ENCODE measurements at regions not wholly inside any gene's neighbourhood (a gene's known extent, or its start where the extent isn't known, plus 50 kb on each side); places are given as distances from the start of the nearest gene placed in this dataset.

- 84 to 85% methylated on average over 10 of the region's 10 CpGs for whole genome bisulfite sequencing, 2 experiments
- Histone ChIP-seq H3K27ac (ENCODE audit: insufficient read depth, low read depth, low read length, poor library complexity, severe bottlenecking) (no peak overlapping the region), H3K9me3 (ENCODE audit: control insufficient read depth, low read length) (no peaks in the 10 kb centered on the region), H3K36me3 (ENCODE audit: control insufficient read depth, insufficient read depth, low read length) (no peaks in the 10 kb centered on the region), H3K4me1 (ENCODE audit: control insufficient read depth, insufficient read depth, low read length) (peaks cover 14% of the 10 kb centered on the region), H3K4me3 (ENCODE audit: insufficient read depth, low read depth, low read length) (no peak overlapping the region), H3K27me3 (ENCODE audit: control insufficient read depth, insufficient read depth, low read length, poor library complexity, severe bottlenecking) (no peaks in the 10 kb centered on the region)
These were observed 142.9 kb upstream of the PFKP start for GRCh38 chr10:2924431-2924830.

GRCh38 chr10:2921956-2922680 is 145.2 kb upstream of the PFKP start:
- no peaks in the 10 kb centered on the region for H3K36me3 ChIP-seq (ENCODE audit: control insufficient read depth, insufficient read depth, low read length)
- no peaks in the 10 kb centered on the region for H3K9me3 ChIP-seq (ENCODE audit: control insufficient read depth, low read length)
- no peaks in the 10 kb centered on the region for H3K27me3 ChIP-seq (ENCODE audit: control insufficient read depth, insufficient read depth, low read length, poor library complexity, severe bottlenecking)
- 90 to 92% methylated on average over 26 of the region's 26 CpGs for WGBS, 2 experiments
- H3K27ac ChIP-seq (ENCODE audit: insufficient read depth, low read depth, low read length, poor library complexity, severe bottlenecking), result no peak overlapping the region
- peaks cover 10% of the 10 kb centered on the region for H3K4me1 ChIP-seq (ENCODE audit: control insufficient read depth, insufficient read depth, low read length)
- no peak overlapping the region for H3K4me3 ChIP-seq (ENCODE audit: insufficient read depth, low read depth, low read length)

- Histone ChIP-seq H3K4me1 (ENCODE audit: control insufficient read depth, insufficient read depth, low read length) (peaks cover 10% of the 10 kb centered on the region), H3K27me3 (ENCODE audit: control insufficient read depth, insufficient read depth, low read length, poor library complexity, severe bottlenecking) (no peaks in the 10 kb centered on the region), H3K9me3 (ENCODE audit: control insufficient read depth, low read length) (no peaks in the 10 kb centered on the region), H3K36me3 (ENCODE audit: control insufficient read depth, insufficient read depth, low read length) (no peaks in the 10 kb centered on the region), H3K27ac (ENCODE audit: insufficient read depth, low read depth, low read length, poor library complexity, severe bottlenecking) (no peak overlapping the region), H3K4me3 (ENCODE audit: insufficient read depth, low read depth, low read length) (no peak overlapping the region)
- WGBS, 2 experiments, result 88% methylated on average over 6 of the region's 6 CpGs
These were observed 146.7 kb upstream of the PFKP start for GRCh38 chr10:2920637-2921036.

DNA sequence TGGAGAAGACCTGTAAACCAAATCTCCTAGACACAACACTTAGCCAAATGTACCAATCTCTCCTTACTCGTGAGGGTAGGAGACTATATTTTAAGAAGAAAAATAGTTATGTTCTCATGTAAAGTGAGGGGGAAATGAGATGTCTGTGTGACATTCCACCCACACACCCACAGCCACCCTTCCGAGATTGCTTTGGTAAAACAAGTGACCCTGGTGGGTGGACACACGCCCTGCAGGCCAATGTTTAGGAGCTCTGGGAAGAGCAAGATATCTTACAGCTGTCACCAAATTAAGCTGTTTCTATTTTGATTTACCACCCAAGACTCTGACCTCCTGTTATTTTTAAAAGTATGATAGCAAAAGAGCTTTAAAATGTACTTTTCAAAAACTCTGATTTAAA is 147.2 kb upstream of the PFKP start:
- 85 to 92% methylated on average over 2 of the region's 3 CpGs for WGBS, 2 experiments
- no peak overlapping the region for H3K27ac ChIP-seq (ENCODE audit: insufficient read depth, low read depth, low read length, poor library complexity, severe bottlenecking)
- peaks cover 10% of the 10 kb centered on the region for H3K4me1 ChIP-seq (ENCODE audit: control insufficient read depth, insufficient read depth, low read length)
- no peaks in the 10 kb centered on the region for H3K36me3 ChIP-seq (ENCODE audit: control insufficient read depth, insufficient read depth, low read length)
- H3K27me3 ChIP-seq (ENCODE audit: control insufficient read depth, insufficient read depth, low read length, poor library complexity, severe bottlenecking), result no peaks in the 10 kb centered on the region
- H3K4me3 ChIP-seq (ENCODE audit: insufficient read depth, low read depth, low read length), result no peak overlapping the region
- H3K9me3 ChIP-seq (ENCODE audit: control insufficient read depth, low read length), result no peaks in the 10 kb centered on the region

DNA sequence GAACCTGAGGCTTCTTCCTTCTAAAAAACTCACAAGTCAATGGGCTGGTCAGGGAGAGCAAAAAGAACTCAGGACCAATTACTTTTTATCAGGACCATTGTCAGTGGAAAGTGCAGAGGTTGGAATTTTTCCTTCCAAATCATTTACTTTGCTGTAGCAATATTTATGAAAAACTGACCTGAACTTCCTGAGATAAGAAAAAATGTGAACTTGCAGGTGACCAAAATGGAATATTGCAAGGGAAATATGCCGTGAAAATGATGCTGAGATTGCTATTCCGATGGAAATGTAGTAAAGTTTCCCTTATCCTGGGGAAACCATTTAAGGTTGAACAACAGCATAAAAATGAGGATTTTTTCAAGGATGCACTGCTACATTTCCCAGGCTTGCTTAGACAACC is 148.3 kb upstream of the PFKP start:
- Histone ChIP-seq H3K27me3 (ENCODE audit: control insufficient read depth, insufficient read depth, low read length, poor library complexity, severe bottlenecking) (no peaks in the 10 kb centered on the region), H3K9me3 (ENCODE audit: control insufficient read depth, low read length) (no peaks in the 10 kb centered on the region), H3K4me1 (ENCODE audit: control insufficient read depth, insufficient read depth, low read length) (peaks cover 10% of the 10 kb centered on the region), H3K27ac (ENCODE audit: insufficient read depth, low read depth, low read length, poor library complexity, severe bottlenecking) (no peak overlapping the region), H3K4me3 (ENCODE audit: insufficient read depth, low read depth, low read length) (no peak overlapping the region), H3K36me3 (ENCODE audit: control insufficient read depth, insufficient read depth, low read length) (no peaks in the 10 kb centered on the region)
- 94 to 99% methylated on average over 2 of the region's 2 CpGs for WGBS, 2 experiments

DNA sequence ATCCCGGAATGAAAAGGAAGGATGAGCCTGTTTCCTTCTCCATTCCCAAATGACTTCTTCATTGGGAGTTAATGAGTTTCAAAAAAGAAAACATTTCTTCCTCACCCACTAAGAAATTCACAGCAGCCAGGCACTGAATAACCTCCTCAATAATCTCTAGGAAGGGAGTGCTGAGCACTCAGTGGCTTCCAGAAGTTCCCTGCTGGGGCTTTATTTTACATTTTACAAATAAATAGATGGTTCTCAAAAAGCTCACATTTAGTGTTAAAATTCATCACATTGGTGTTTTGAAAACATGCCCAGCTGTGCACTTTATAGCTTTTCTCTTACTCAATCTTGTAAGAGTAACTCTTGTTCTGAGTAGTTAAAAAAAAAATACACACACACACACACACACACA is 148.9 kb upstream of the PFKP start:
- 36 to 48% methylated on average over 1 of the region's 1 CpG for WGBS, 2 experiments

GRCh38 chr10:2917926-2918325 is 149.4 kb upstream of the PFKP start:
- WGBS, 2 experiments, result 34 to 43% methylated on average over 10 of the region's 10 CpGs
- Histone ChIP-seq H3K27ac (ENCODE audit: insufficient read depth, low read depth, low read length, poor library complexity, severe bottlenecking) (no peak overlapping the region), H3K4me1 (ENCODE audit: control insufficient read depth, insufficient read depth, low read length) (peaks cover 10% of the 10 kb centered on the region), H3K36me3 (ENCODE audit: control insufficient read depth, insufficient read depth, low read length) (no peaks in the 10 kb centered on the region), H3K4me3 (ENCODE audit: insufficient read depth, low read depth, low read length) (no peak overlapping the region), H3K9me3 (ENCODE audit: control insufficient read depth, low read length) (no peaks in the 10 kb centered on the region), H3K27me3 (ENCODE audit: control insufficient read depth, insufficient read depth, low read length, poor library complexity, severe bottlenecking) (no peaks in the 10 kb centered on the region)

More for the DNA sequence above, 148.9 kb upstream of the PFKP start:
- H3K27ac ChIP-seq (ENCODE audit: insufficient read depth, low read depth, low read length, poor library complexity, severe bottlenecking), result no peak overlapping the region
- no peaks in the 10 kb centered on the region for H3K9me3 ChIP-seq (ENCODE audit: control insufficient read depth, low read length)
- H3K27me3 ChIP-seq (ENCODE audit: control insufficient read depth, insufficient read depth, low read length, poor library complexity, severe bottlenecking), result no peaks in the 10 kb centered on the region
- peaks cover 10% of the 10 kb centered on the region for H3K4me1 ChIP-seq (ENCODE audit: control insufficient read depth, insufficient read depth, low read length)
- no peaks in the 10 kb centered on the region for H3K36me3 ChIP-seq (ENCODE audit: control insufficient read depth, insufficient read depth, low read length)
- no peak overlapping the region for H3K4me3 ChIP-seq (ENCODE audit: insufficient read depth, low read depth, low read length)

GRCh38 chr10:2915412-2915811 is 151.9 kb upstream of the PFKP start:
- 94 to 95% methylated on average over 11 of the region's 11 CpGs for WGBS, 2 experiments
- H3K9me3 ChIP-seq (ENCODE audit: control insufficient read depth, low read length), result no peaks in the 10 kb centered on the region
- peaks cover 10% of the 10 kb centered on the region for H3K4me1 ChIP-seq (ENCODE audit: control insufficient read depth, insufficient read depth, low read length)
- H3K27me3 ChIP-seq (ENCODE audit: control insufficient read depth, insufficient read depth, low read length, poor library complexity, severe bottlenecking), result no peaks in the 10 kb centered on the region
- no peak overlapping the region for H3K27ac ChIP-seq (ENCODE audit: insufficient read depth, low read depth, low read length, poor library complexity, severe bottlenecking)
- no peaks in the 10 kb centered on the region for H3K36me3 ChIP-seq (ENCODE audit: control insufficient read depth, insufficient read depth, low read length)
- H3K4me3 ChIP-seq (ENCODE audit: insufficient read depth, low read depth, low read length), result no peak overlapping the region

DNA sequence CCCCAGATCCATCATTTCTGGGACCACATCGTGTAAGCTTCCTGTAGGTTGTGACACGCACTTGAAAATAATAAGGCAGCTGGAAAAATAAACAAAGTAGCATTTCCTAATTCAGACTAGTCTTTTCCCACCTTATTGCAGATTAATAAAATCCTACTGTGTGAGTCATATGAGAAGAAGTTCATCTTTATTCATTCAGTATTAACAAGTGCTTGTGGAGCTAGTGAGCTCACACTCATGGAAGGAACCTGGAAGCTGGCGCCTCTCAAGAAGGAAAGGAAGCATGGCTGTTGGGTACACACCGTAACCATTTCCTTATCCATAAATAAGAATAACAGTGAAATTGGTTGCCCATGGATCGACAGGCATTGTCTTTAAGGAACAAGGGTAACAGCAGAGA is 152.6 kb upstream of the PFKP start:
- no peaks in the 10 kb centered on the region for H3K9me3 ChIP-seq (ENCODE audit: control insufficient read depth, low read length)
- 92 to 93% methylated on average over 5 of the region's 5 CpGs for WGBS, 2 experiments
- no peaks in the 10 kb centered on the region for H3K36me3 ChIP-seq (ENCODE audit: control insufficient read depth, insufficient read depth, low read length)
- no peak overlapping the region for H3K4me3 ChIP-seq (ENCODE audit: insufficient read depth, low read depth, low read length)
- H3K27ac ChIP-seq (ENCODE audit: insufficient read depth, low read depth, low read length, poor library complexity, severe bottlenecking), result no peak overlapping the region
- H3K27me3 ChIP-seq (ENCODE audit: control insufficient read depth, insufficient read depth, low read length, poor library complexity, severe bottlenecking), result no peaks in the 10 kb centered on the region
- peaks cover 10% of the 10 kb centered on the region for H3K4me1 ChIP-seq (ENCODE audit: control insufficient read depth, insufficient read depth, low read length)

GRCh38 chr10:2913474-2913873 is 153.9 kb upstream of the PFKP start:
- WGBS, 2 experiments, result 95% methylated on average over 4 of the region's 4 CpGs
- H3K27me3 ChIP-seq (ENCODE audit: control insufficient read depth, insufficient read depth, low read length, poor library complexity, severe bottlenecking), result no peaks in the 10 kb centered on the region
- peaks cover 5% of the 10 kb centered on the region for H3K4me1 ChIP-seq (ENCODE audit: control insufficient read depth, insufficient read depth, low read length)
- no peak overlapping the region for H3K27ac ChIP-seq (ENCODE audit: insufficient read depth, low read depth, low read length, poor library complexity, severe bottlenecking)
- no peak overlapping the region for H3K4me3 ChIP-seq (ENCODE audit: insufficient read depth, low read depth, low read length)
- H3K9me3 ChIP-seq (ENCODE audit: control insufficient read depth, low read length), result no peaks in the 10 kb centered on the region
- no peaks in the 10 kb centered on the region for H3K36me3 ChIP-seq (ENCODE audit: control insufficient read depth, insufficient read depth, low read length)

DNA sequence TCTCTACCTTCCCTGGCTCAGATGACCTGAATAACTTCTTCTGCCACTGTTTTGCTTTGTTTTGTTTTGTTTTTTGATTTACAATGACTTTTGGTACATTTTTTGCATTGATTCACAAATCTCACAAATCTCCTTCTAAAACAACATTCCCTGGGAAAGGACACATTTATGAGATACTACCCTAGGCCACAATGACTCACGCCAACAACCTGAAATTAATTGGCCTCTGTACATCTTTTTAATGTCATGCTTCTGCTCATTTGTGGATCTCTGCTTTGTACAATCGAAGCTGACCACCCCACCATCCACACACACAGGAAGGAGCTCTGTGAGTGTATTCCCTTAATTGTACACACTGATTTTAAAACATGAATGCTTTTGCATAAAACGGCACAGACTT is 156.7 kb upstream of the PFKP start:
- Histone ChIP-seq H3K4me1 (ENCODE audit: control insufficient read depth, insufficient read depth, low read length) (no peaks in the 10 kb centered on the region), H3K4me3 (ENCODE audit: insufficient read depth, low read depth, low read length) (no peak overlapping the region), H3K9me3 (ENCODE audit: control insufficient read depth, low read length) (no peaks in the 10 kb centered on the region), H3K27ac (ENCODE audit: insufficient read depth, low read depth, low read length, poor library complexity, severe bottlenecking) (no peak overlapping the region), H3K27me3 (ENCODE audit: control insufficient read depth, insufficient read depth, low read length, poor library complexity, severe bottlenecking) (no peaks in the 10 kb centered on the region), H3K36me3 (ENCODE audit: control insufficient read depth, insufficient read depth, low read length) (no peaks in the 10 kb centered on the region)
- WGBS, 2 experiments, result 89 to 97% methylated on average over 2 to 3 of the region's 3 CpGs

Measured in ectodermal cell (in vitro differentiated cells).